ENCODE measurements at regions not wholly inside any gene's neighbourhood (a gene's known extent, or its start where the extent isn't known, plus 50 kb on each side); places are given as distances from the start of the nearest gene placed in this dataset.

GRCh38 chr16:10242097-10242496 lies 59.9 kb upstream of the GRIN2A start:
- Histone ChIP-seq H3K4me3 (ENCODE audit: low read length) (no peak overlapping the region), H3K4me1 (ENCODE audit: control insufficient read depth, low read length) (peaks cover 9% of the 10 kb centered on the region), H3K79me2 (ENCODE audit: control insufficient read depth, low read length) (no peaks in the 10 kb centered on the region), H3K4me2 (ENCODE audit: low read length) (no peak overlapping the region), H3K9me2 (replicated peaks; ENCODE audit: control insufficient read depth, low read length) (no peaks in the 10 kb centered on the region), H4K20me1 (ENCODE audit: control insufficient read depth, insufficient read depth, low read depth, low read length) (no peaks in the 10 kb centered on the region), H3K36me3 (ENCODE audit: control insufficient read depth, low read length) (no peaks in the 10 kb centered on the region), H3F3A (ENCODE audit: control insufficient read depth, insufficient read depth) (no peaks in the 10 kb centered on the region), H3K9me3 (ENCODE audit: control insufficient read depth, insufficient read depth, low read length) (no peaks in the 10 kb centered on the region), H3K27me3 (ENCODE audit: control insufficient read depth, low read length) (no peaks in the 10 kb centered on the region), H3K27ac (ENCODE audit: low read depth, low read length) (no peak overlapping the region)
- TF ChIP-seq EZH2phosphoT487 (IDR thresholded peaks at IDR 0.05; ENCODE audit: borderline replicate concordance, low read length) = no peak
- TF ChIP-seq, protein P1, sequence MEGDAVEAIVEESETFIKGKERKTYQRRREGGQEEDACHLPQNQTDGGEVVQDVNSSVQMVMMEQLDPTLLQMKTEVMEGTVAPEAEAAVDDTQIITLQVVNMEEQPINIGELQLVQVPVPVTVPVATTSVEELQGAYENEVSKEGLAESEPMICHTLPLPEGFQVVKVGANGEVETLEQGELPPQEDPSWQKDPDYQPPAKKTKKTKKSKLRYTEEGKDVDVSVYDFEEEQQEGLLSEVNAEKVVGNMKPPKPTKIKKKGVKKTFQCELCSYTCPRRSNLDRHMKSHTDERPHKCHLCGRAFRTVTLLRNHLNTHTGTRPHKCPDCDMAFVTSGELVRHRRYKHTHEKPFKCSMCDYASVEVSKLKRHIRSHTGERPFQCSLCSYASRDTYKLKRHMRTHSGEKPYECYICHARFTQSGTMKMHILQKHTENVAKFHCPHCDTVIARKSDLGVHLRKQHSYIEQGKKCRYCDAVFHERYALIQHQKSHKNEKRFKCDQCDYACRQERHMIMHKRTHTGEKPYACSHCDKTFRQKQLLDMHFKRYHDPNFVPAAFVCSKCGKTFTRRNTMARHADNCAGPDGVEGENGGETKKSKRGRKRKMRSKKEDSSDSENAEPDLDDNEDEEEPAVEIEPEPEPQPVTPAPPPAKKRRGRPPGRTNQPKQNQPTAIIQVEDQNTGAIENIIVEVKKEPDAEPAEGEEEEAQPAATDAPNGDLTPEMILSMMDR (IDR thresholded peaks at IDR 0.05; ENCODE audit: low read depth, low read length, poor library complexity, severe bottlenecking) = no peak

DNA sequence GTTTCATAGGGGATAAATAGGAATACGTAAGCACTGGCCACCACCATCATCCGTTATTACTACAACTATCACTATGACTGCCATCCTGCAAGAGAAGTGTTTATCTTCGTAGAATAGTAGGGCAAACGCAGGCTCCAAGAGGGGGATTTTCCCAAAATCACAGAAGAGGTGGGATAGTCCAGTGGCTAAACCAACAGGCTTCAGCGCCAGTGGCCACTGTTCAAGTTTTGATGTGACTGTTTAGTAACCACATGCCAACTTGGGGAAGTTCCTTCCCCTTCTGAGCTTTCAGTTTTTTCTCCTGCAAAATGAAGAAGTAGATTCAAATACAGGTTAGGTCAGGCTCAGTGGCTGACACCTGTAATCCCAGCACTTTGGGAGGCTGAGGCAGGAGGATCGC lies 60.7 kb upstream of the GRIN2A start:
- no peak overlapping the region for H3K4me2 ChIP-seq (ENCODE audit: low read length)
- TF ChIP-seq, protein P1 (IDR thresholded peaks at IDR 0.05; ENCODE audit: low read depth, low read length, poor library complexity, severe bottlenecking) = no peak
- TF ChIP-seq EZH2phosphoT487 (IDR thresholded peaks at IDR 0.05; ENCODE audit: borderline replicate concordance, low read length) = no peak
- no peaks in the 10 kb centered on the region for H4K20me1 ChIP-seq (ENCODE audit: control insufficient read depth, insufficient read depth, low read depth, low read length)
- H3K36me3 ChIP-seq (ENCODE audit: control insufficient read depth, low read length) = no peaks in the 10 kb centered on the region
- H3K4me3 ChIP-seq (ENCODE audit: low read length) = no peak overlapping the region
- H3F3A ChIP-seq (ENCODE audit: control insufficient read depth, insufficient read depth) = no peaks in the 10 kb centered on the region
- H3K27me3 ChIP-seq (ENCODE audit: control insufficient read depth, low read length) = no peaks in the 10 kb centered on the region
- H3K9me2 ChIP-seq (replicated peaks; ENCODE audit: control insufficient read depth, low read length) = no peaks in the 10 kb centered on the region
- H3K27ac ChIP-seq (ENCODE audit: low read depth, low read length) = no peak overlapping the region
- H3K79me2 ChIP-seq (ENCODE audit: control insufficient read depth, low read length) = no peaks in the 10 kb centered on the region
- peaks cover 9% of the 10 kb centered on the region for H3K4me1 ChIP-seq (ENCODE audit: control insufficient read depth, low read length)
- H3K9me3 ChIP-seq (ENCODE audit: control insufficient read depth, insufficient read depth, low read length) = no peaks in the 10 kb centered on the region

GRCh38 chr16:10245002-10245401 lies 62.8 kb upstream of the GRIN2A start:
- Histone ChIP-seq H3K4me1 (ENCODE audit: control insufficient read depth, low read length) (peaks cover 9% of the 10 kb centered on the region), H3K4me2 (ENCODE audit: low read length) (no peak overlapping the region), H3K27ac (ENCODE audit: low read depth, low read length) (no peak overlapping the region), H3K9me2 (replicated peaks; ENCODE audit: control insufficient read depth, low read length) (no peaks in the 10 kb centered on the region), H3K4me3 (ENCODE audit: low read length) (no peak overlapping the region), H4K20me1 (ENCODE audit: control insufficient read depth, insufficient read depth, low read depth, low read length) (no peaks in the 10 kb centered on the region), H3K36me3 (ENCODE audit: control insufficient read depth, low read length) (no peaks in the 10 kb centered on the region), H3F3A (ENCODE audit: control insufficient read depth, insufficient read depth) (no peaks in the 10 kb centered on the region), H3K79me2 (ENCODE audit: control insufficient read depth, low read length) (no peaks in the 10 kb centered on the region), H3K9me3 (ENCODE audit: control insufficient read depth, insufficient read depth, low read length) (no peaks in the 10 kb centered on the region), H3K27me3 (ENCODE audit: control insufficient read depth, low read length) (no peaks in the 10 kb centered on the region)
- TF ChIP-seq EZH2phosphoT487 (IDR thresholded peaks at IDR 0.05; ENCODE audit: borderline replicate concordance, low read length) = no peak

DNA sequence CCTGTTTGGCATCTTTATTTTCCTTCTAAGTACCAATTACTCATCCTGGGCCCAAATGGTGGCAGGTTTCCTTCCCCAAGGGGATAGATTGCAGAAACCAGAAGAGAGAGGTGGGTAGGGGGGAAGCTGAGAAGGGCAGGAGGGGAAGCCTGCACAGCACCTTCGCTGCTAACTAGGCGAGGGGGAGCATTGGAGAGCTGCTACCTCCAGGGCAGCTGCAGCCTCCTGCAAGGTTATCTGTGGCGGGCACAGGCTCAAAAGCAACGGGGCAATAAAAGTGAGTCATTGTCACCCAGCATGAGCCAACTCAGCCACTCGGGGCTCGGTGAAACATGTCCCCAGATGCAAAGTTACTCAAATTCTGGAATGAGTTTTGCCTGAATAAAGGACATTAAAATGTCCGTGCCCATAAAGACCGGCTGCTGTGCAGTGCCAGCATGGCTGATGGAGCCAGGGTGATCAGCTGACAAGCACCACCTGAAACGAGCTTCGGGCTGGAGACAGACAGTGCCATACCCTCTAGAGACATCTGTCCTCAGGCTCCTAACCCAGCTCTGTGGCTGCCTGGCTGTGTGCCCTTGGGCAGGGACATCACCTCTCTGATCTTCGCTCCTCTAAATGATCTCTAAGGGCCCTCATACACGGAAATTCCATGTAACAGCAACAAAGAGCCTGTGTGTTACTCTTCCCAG lies 68.1 kb upstream of the GRIN2A start:
- no peaks in the 10 kb centered on the region for H3K9me3 ChIP-seq (ENCODE audit: control insufficient read depth, insufficient read depth, low read length)
- H3K9me2 ChIP-seq (replicated peaks; ENCODE audit: control insufficient read depth, low read length) = no peaks in the 10 kb centered on the region
- no peaks in the 10 kb centered on the region for H3K36me3 ChIP-seq (ENCODE audit: control insufficient read depth, low read length)
- no peak overlapping the region for H3K27ac ChIP-seq (ENCODE audit: low read depth, low read length)
- H3K4me3 ChIP-seq (ENCODE audit: low read length) = no peak overlapping the region
- H3K4me2 ChIP-seq (ENCODE audit: low read length) = no peak overlapping the region
- H3F3A ChIP-seq (ENCODE audit: control insufficient read depth, insufficient read depth) = no peaks in the 10 kb centered on the region
- TF ChIP-seq EZH2phosphoT487 (IDR thresholded peaks at IDR 0.05; ENCODE audit: borderline replicate concordance, low read length) = no peak
- TF ChIP-seq, protein P1 (IDR thresholded peaks at IDR 0.05; ENCODE audit: low read depth, low read length, poor library complexity, severe bottlenecking) = no peak
- no peaks in the 10 kb centered on the region for H4K20me1 ChIP-seq (ENCODE audit: control insufficient read depth, insufficient read depth, low read depth, low read length)
- no peaks in the 10 kb centered on the region for H3K79me2 ChIP-seq (ENCODE audit: control insufficient read depth, low read length)
- H3K27me3 ChIP-seq (ENCODE audit: control insufficient read depth, low read length) = no peaks in the 10 kb centered on the region; the same call in 1 of the 2 replicates
- no peaks in the 10 kb centered on the region for H3K4me1 ChIP-seq (ENCODE audit: control insufficient read depth, low read length)
